ES-I3 (cell line): ENCODE measurements at regions not wholly inside any gene's neighbourhood (a gene's known extent, or its start where the extent isn't known, plus 50 kb on each side); places are given as distances from the start of the nearest gene placed in this dataset.

Source experiments
- H3K36me3 ChIP-seq: 2 replicates; pipeline ENCODE4 v1.6.1; 2013; ENCODE audit warnings: mild to moderate bottlenecking, low read length, control low read depth, moderate library complexity; ENCODE audit not compliant: insufficient read depth
- H3K4me1 ChIP-seq: 2 replicates; pipeline ENCODE4 v1.6.1; 2013; ENCODE audit warnings: mild to moderate bottlenecking, control low read depth, low read length; ENCODE audit not compliant: insufficient read depth
- H3K9ac ChIP-seq: 2 replicates; pipeline ENCODE4 v1.6.1; 2013; ENCODE audit warnings: low read depth, mild to moderate bottlenecking, low read length, moderate library complexity
- H3K9me3 ChIP-seq: 2 replicates; pipeline ENCODE4 v1.6.1; 2013; ENCODE audit warnings: mild to moderate bottlenecking, low read length, moderate library complexity; ENCODE audit not compliant: control insufficient read depth, insufficient read depth

DNA sequence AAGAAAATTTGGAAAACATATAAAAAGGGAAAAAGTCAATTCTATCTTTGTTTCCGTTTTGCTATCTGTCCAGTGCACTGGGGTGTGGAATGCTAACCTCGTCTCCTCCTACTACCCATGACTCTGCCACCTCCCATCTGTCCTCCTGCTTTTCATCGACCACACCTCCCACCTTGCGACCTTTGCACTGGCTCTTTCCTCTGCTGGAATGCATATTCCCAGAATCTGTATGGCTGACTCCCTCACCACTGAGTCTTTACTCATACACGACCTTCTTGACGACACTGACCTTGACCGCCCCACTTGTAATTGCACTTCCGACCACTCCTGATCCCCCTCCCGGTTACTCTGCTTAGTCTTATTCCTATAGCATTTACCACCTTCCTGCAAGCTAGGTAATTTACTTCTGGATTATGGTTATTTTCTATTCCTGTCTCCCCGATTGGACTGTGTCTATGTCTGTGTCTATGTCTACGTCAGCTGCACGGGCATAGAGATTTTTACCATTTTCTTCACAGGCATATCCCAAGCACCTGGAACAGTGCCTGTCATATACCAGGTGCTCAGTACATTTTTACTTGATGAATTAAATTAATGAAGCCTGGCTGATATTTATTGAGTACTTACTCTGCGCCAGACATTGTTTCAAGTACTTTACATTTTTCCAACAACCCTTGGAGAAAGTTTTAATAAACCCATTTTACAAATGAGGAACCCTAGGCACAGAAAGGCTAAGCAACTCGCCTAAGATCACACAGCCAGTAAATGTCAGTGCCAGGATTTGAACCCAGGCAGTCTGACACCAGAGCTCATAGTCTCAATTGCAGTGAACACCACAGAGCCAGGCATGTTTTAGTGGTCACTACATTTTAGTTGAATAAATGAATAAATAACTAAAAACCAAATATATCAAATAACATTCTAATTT is 54.0 kb upstream of the SLC22A11 start:
- Histone ChIP-seq H3K36me3 (no peaks in the 10 kb centered on the region; the same call in 1 of the 2 replicates), H3K4me1 (no peaks in the 10 kb centered on the region), H3K9ac (no peak overlapping the region), H3K9me3 (no peaks in the 10 kb centered on the region; the same call in 1 of the 2 replicates)

- Histone ChIP-seq H3K36me3 (no peaks in the 10 kb centered on the region; the same call in 1 of the 2 replicates), H3K9me3 (no peaks in the 10 kb centered on the region; the same call in 1 of the 2 replicates), H3K4me1 (no peaks in the 10 kb centered on the region), H3K9ac (no peak overlapping the region)
These were observed 53.1 kb upstream of the SLC22A11 start for GRCh38 chr11:64502634-64503033.

- Histone ChIP-seq H3K36me3 (no peaks in the 10 kb centered on the region; the same call in 1 of the 2 replicates), H3K4me1 (no peaks in the 10 kb centered on the region), H3K9ac (no peak overlapping the region), H3K9me3 (no peaks in the 10 kb centered on the region; the same call in 1 of the 2 replicates)
These were observed 52.5 kb upstream of the SLC22A11 start for GRCh38 chr11:64503186-64503753.

GRCh38 chr11:64504999-64505398 is 50.7 kb upstream of the SLC22A11 start:
- no peaks in the 10 kb centered on the region for H3K4me1 ChIP-seq
- H3K9me3 ChIP-seq, result no peaks in the 10 kb centered on the region; the same call in 1 of the 2 replicates
- H3K9ac ChIP-seq, result no peak overlapping the region
- no peaks in the 10 kb centered on the region; the same call in 1 of the 2 replicates for H3K36me3 ChIP-seq
